ENCODE measurements at regions not wholly inside any gene's neighbourhood (a gene's known extent, or its start where the extent isn't known, plus 50 kb on each side); places are given as distances from the start of the nearest gene placed in this dataset.

- TF ChIP-seq, protein P1, sequence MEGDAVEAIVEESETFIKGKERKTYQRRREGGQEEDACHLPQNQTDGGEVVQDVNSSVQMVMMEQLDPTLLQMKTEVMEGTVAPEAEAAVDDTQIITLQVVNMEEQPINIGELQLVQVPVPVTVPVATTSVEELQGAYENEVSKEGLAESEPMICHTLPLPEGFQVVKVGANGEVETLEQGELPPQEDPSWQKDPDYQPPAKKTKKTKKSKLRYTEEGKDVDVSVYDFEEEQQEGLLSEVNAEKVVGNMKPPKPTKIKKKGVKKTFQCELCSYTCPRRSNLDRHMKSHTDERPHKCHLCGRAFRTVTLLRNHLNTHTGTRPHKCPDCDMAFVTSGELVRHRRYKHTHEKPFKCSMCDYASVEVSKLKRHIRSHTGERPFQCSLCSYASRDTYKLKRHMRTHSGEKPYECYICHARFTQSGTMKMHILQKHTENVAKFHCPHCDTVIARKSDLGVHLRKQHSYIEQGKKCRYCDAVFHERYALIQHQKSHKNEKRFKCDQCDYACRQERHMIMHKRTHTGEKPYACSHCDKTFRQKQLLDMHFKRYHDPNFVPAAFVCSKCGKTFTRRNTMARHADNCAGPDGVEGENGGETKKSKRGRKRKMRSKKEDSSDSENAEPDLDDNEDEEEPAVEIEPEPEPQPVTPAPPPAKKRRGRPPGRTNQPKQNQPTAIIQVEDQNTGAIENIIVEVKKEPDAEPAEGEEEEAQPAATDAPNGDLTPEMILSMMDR (IDR thresholded peaks at IDR 0.05) = no peak
- TF ChIP-seq EZH2 (IDR thresholded peaks at IDR 0.05; ENCODE audit: borderline replicate concordance, insufficient read depth, low read depth, low read length, poor library complexity, severe bottlenecking) = no peak
These were observed 854.8 kb upstream of the ARRDC3 start for GRCh38 chr5:92237896-92238295.

Measured in B cell (primary cell).